GM23338 (cell line): ENCODE measurements at regions not wholly inside any gene's neighbourhood (a gene's known extent, or its start where the extent isn't known, plus 50 kb on each side); places are given as distances from the start of the nearest gene placed in this dataset.

Source experiments
- ATAC-seq: fragments of 200-7000 bp; cut with Tn5 transposase; 3 replicates; pipeline ENCODE4 v1.9.1; 2020
- DNase-seq: peaks from one replicate; pipeline ENCODE4 v3.0.0-alpha.2; 2015; ENCODE audit warnings: low spot score
- H2AFZ ChIP-seq: fragments of 200-600 bp; sonication (generic); 2 replicates; pipeline ENCODE4 v1.8.0; 2016; ENCODE audit warnings: antibody characterized with exemption, mild to moderate bottlenecking, moderate library complexity
- H3F3A ChIP-seq: fragments of 200-600 bp; sonication (generic); replicated peaks from 2 replicates; pipeline ENCODE4 v1.8.0; 2017; ENCODE audit warnings: antibody characterized with exemption, mixed run types, low read depth
- H3K27ac ChIP-seq: fragments of 200-600 bp; sonication (generic); 2 replicates; pipeline ENCODE4 v1.6.1; 2016; ENCODE audit warnings: low read depth
- H3K27me3 ChIP-seq: fragments of 200-600 bp; sonication (generic); 2 replicates; pipeline ENCODE4 v1.8.0; 2016; ENCODE audit warnings: mild to moderate bottlenecking, mixed run types, moderate library complexity; ENCODE audit not compliant: insufficient read depth
- H3K36me3 ChIP-seq: fragments of 200-600 bp; sonication (generic); 2 replicates; pipeline ENCODE4 v1.8.0; 2016; ENCODE audit warnings: mild to moderate bottlenecking; ENCODE audit not compliant: insufficient read depth
- H3K4me1 ChIP-seq: fragments of 200-600 bp; sonication (generic); 2 replicates; pipeline ENCODE4 v1.8.0; 2016; ENCODE audit warnings: mild to moderate bottlenecking, moderate library complexity; ENCODE audit not compliant: insufficient read depth
- H3K4me2 ChIP-seq: fragments of 200-600 bp; sonication (generic); 2 replicates; pipeline ENCODE4 v1.7.1; 2017; ENCODE audit warnings: mixed run types
- H3K4me3 ChIP-seq: fragments of 200-600 bp; sonication (generic); 2 replicates; pipeline ENCODE4 v1.6.1; 2016; ENCODE audit warnings: mixed run types
- H3K79me2 ChIP-seq: fragments of 200-600 bp; sonication (generic); replicated peaks from 2 replicates; pipeline ENCODE4 v1.8.0; 2017; ENCODE audit warnings: mild to moderate bottlenecking; ENCODE audit not compliant: insufficient read depth
- H3K9me2 ChIP-seq: fragments of 200-600 bp; sonication (generic); 2 replicates; pipeline ENCODE4 v1.8.0; 2017; ENCODE audit not compliant: insufficient read depth
- H4K20me1 ChIP-seq: fragments of 200-600 bp; sonication (generic); replicated peaks from 2 replicates; pipeline ENCODE4 v1.8.0; 2017; ENCODE audit warnings: mild to moderate bottlenecking; ENCODE audit not compliant: insufficient read depth
- H3K27ac Mint-ChIP-seq: 2 replicates; pipeline ENCODE4 v1.8.0; 2020; ENCODE audit warnings: inconsistent platforms, mild to moderate bottlenecking, moderate library complexity, mixed read lengths
- H3K27me3 Mint-ChIP-seq: 3 replicates; pipeline ENCODE4 v1.8.0; 2022; ENCODE audit warnings: low read depth, mild to moderate bottlenecking, moderate library complexity, mixed read lengths, inconsistent platforms; ENCODE audit not compliant: insufficient read depth, poor library complexity
- H3K36me3 Mint-ChIP-seq: 3 replicates; pipeline ENCODE4 v1.8.0; 2021; ENCODE audit warnings: low read depth, mild to moderate bottlenecking, inconsistent platforms, moderate library complexity, mixed read lengths
- H3K4me1 Mint-ChIP-seq: 3 replicates; pipeline ENCODE4 v1.8.0; 2020; ENCODE audit warnings: mild to moderate bottlenecking, inconsistent platforms, mixed read lengths
- H3K4me3 Mint-ChIP-seq: 3 replicates; pipeline ENCODE4 v1.8.0; 2021; ENCODE audit warnings: moderate library complexity, mild to moderate bottlenecking, inconsistent platforms, mixed read lengths
- H3K9me3 Mint-ChIP-seq: 3 replicates; pipeline ENCODE4 v1.8.0; 2020; ENCODE audit warnings: moderate library complexity, mild to moderate bottlenecking, inconsistent platforms, mixed read lengths
- CREB1 ChIP-seq: fragments of 250-450 bp; sonication (Bioruptor Pico); IDR thresholded peaks from 2 replicates; pipeline ENCODE4 v1.5.0; 2020; ENCODE audit warnings: low read depth, mild to moderate bottlenecking, moderate library complexity
- EZH2 ChIP-seq: fragments of 200-600 bp; sonication (generic); IDR thresholded peaks from one replicate; pipeline ENCODE4 v1.8.0; 2017; ENCODE audit warnings: antibody characterized with exemption, mild to moderate bottlenecking, low read depth; ENCODE audit not compliant: unreplicated experiment
- EZH2phosphoT487 ChIP-seq: fragments of 200-600 bp; sonication (generic); IDR thresholded peaks from one replicate; pipeline ENCODE4 v1.8.1; 2018; ENCODE audit warnings: antibody characterized with exemption; ENCODE audit not compliant: unreplicated experiment
- JUNB ChIP-seq: IDR thresholded peaks from one replicate; pipeline ENCODE4 v1.6.1; 2016; ENCODE audit warnings: antibody characterized with exemption; ENCODE audit not compliant: unreplicated experiment
- NANOG ChIP-seq: IDR thresholded peaks from 2 replicates; pipeline ENCODE4 v1.6.1; 2016; ENCODE audit warnings: antibody characterized with exemption, borderline replicate concordance
- POLR2AphosphoS5 ChIP-seq: IDR thresholded peaks from 2 replicates; pipeline ENCODE4 v1.6.1; 2016; ENCODE audit warnings: antibody characterized with exemption, low read depth
- STAT1 ChIP-seq: IDR thresholded peaks from one replicate; pipeline ENCODE4 v1.6.1; 2016; ENCODE audit warnings: antibody characterized with exemption; ENCODE audit not compliant: unreplicated experiment
- ZNF114 ChIP-seq: fragments of 250-450 bp; sonication (Bioruptor Pico); IDR thresholded peaks from 2 replicates; pipeline ENCODE4 v1.5.0; 2020; ENCODE audit warnings: mild to moderate bottlenecking, moderate library complexity
- ZNF331 ChIP-seq: fragments of 250-450 bp; sonication (Bioruptor Pico); IDR thresholded peaks from 2 replicates; pipeline ENCODE4 v1.5.0; 2020; ENCODE audit warnings: low read depth, mild to moderate bottlenecking, moderate library complexity
- TF ChIP-seq, protein P1 (sequence below): IDR thresholded peaks from one replicate; pipeline ENCODE4 v1.6.1; 2018; ENCODE audit warnings: antibody characterized with exemption; ENCODE audit not compliant: unreplicated experiment
- TF ChIP-seq, protein P2 (sequence below), 2 experiments: fragments of 200-600 bp in 1 of 2; sonication (generic) in 1 of 2; conservative IDR thresholded peaks; 2 replicates each; pipeline versions ENCODE4 v1.5.1 to v1.6.1; 2016 to 2017; ENCODE audit warnings: antibody characterized with exemption in 2 of 2, low read depth in 2 of 2, mild to moderate bottlenecking in 2 of 2, moderate library complexity in 1 of 2
- TF ChIP-seq, protein P3 (sequence below): fragments of 250-450 bp; sonication (Bioruptor Pico); IDR thresholded peaks from 2 replicates; pipeline ENCODE4 v1.5.0; 2020; ENCODE audit warnings: mild to moderate bottlenecking, moderate library complexity
- TF ChIP-seq, protein P4 (sequence below): IDR thresholded peaks from 2 replicates; pipeline ENCODE4 v1.6.1; 2016; ENCODE audit warnings: antibody characterized with exemption

DNA sequence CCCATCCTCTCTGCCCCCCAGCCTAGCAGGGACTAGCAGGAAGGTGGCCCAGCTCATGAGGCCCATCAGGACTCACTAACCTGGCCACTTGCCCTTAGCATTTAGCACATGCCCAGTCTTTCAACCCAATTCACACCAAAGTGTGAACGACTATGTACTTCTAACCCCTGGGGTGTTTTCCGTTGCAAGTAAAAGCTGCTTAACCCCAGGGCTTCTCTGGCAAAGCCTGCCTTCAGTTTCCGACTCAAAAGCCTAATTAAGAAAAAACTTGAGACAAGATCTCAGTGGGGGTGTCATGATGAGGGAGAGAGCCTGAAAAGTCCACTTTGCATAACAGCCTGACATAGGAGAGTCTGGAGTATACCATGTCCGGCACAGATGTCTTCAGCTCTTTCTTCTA, 347.8 kb downstream of the MN1 start:
- no peaks in the 10 kb centered on the region for H3K36me3 Mint-ChIP-seq
- H3K9me3 Mint-ChIP-seq, result no peaks in the 10 kb centered on the region
- no peak for ATAC-seq
- TF ChIP-seq NANOG, result no peak
- TF ChIP-seq POLR2AphosphoS5, result no peak
- TF ChIP-seq, protein P1, sequence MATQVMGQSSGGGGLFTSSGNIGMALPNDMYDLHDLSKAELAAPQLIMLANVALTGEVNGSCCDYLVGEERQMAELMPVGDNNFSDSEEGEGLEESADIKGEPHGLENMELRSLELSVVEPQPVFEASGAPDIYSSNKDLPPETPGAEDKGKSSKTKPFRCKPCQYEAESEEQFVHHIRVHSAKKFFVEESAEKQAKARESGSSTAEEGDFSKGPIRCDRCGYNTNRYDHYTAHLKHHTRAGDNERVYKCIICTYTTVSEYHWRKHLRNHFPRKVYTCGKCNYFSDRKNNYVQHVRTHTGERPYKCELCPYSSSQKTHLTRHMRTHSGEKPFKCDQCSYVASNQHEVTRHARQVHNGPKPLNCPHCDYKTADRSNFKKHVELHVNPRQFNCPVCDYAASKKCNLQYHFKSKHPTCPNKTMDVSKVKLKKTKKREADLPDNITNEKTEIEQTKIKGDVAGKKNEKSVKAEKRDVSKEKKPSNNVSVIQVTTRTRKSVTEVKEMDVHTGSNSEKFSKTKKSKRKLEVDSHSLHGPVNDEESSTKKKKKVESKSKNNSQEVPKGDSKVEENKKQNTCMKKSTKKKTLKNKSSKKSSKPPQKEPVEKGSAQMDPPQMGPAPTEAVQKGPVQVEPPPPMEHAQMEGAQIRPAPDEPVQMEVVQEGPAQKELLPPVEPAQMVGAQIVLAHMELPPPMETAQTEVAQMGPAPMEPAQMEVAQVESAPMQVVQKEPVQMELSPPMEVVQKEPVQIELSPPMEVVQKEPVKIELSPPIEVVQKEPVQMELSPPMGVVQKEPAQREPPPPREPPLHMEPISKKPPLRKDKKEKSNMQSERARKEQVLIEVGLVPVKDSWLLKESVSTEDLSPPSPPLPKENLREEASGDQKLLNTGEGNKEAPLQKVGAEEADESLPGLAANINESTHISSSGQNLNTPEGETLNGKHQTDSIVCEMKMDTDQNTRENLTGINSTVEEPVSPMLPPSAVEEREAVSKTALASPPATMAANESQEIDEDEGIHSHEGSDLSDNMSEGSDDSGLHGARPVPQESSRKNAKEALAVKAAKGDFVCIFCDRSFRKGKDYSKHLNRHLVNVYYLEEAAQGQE, result no peak
- no peak for TF ChIP-seq ZNF114 (CRISPR knock-in tag)
- no peak for TF ChIP-seq JUNB
- no peak for TF ChIP-seq EZH2phosphoT487
- TF ChIP-seq, protein P2, sequence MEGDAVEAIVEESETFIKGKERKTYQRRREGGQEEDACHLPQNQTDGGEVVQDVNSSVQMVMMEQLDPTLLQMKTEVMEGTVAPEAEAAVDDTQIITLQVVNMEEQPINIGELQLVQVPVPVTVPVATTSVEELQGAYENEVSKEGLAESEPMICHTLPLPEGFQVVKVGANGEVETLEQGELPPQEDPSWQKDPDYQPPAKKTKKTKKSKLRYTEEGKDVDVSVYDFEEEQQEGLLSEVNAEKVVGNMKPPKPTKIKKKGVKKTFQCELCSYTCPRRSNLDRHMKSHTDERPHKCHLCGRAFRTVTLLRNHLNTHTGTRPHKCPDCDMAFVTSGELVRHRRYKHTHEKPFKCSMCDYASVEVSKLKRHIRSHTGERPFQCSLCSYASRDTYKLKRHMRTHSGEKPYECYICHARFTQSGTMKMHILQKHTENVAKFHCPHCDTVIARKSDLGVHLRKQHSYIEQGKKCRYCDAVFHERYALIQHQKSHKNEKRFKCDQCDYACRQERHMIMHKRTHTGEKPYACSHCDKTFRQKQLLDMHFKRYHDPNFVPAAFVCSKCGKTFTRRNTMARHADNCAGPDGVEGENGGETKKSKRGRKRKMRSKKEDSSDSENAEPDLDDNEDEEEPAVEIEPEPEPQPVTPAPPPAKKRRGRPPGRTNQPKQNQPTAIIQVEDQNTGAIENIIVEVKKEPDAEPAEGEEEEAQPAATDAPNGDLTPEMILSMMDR (conservative IDR thresholded peaks at IDR 0.05; ENCODE audit: low read depth in 2 of 2), result no peak
- no peak for TF ChIP-seq ZNF331 (CRISPR knock-in tag)
- no peak for TF ChIP-seq CREB1 (CRISPR knock-in tag)
- TF ChIP-seq, protein P3, sequence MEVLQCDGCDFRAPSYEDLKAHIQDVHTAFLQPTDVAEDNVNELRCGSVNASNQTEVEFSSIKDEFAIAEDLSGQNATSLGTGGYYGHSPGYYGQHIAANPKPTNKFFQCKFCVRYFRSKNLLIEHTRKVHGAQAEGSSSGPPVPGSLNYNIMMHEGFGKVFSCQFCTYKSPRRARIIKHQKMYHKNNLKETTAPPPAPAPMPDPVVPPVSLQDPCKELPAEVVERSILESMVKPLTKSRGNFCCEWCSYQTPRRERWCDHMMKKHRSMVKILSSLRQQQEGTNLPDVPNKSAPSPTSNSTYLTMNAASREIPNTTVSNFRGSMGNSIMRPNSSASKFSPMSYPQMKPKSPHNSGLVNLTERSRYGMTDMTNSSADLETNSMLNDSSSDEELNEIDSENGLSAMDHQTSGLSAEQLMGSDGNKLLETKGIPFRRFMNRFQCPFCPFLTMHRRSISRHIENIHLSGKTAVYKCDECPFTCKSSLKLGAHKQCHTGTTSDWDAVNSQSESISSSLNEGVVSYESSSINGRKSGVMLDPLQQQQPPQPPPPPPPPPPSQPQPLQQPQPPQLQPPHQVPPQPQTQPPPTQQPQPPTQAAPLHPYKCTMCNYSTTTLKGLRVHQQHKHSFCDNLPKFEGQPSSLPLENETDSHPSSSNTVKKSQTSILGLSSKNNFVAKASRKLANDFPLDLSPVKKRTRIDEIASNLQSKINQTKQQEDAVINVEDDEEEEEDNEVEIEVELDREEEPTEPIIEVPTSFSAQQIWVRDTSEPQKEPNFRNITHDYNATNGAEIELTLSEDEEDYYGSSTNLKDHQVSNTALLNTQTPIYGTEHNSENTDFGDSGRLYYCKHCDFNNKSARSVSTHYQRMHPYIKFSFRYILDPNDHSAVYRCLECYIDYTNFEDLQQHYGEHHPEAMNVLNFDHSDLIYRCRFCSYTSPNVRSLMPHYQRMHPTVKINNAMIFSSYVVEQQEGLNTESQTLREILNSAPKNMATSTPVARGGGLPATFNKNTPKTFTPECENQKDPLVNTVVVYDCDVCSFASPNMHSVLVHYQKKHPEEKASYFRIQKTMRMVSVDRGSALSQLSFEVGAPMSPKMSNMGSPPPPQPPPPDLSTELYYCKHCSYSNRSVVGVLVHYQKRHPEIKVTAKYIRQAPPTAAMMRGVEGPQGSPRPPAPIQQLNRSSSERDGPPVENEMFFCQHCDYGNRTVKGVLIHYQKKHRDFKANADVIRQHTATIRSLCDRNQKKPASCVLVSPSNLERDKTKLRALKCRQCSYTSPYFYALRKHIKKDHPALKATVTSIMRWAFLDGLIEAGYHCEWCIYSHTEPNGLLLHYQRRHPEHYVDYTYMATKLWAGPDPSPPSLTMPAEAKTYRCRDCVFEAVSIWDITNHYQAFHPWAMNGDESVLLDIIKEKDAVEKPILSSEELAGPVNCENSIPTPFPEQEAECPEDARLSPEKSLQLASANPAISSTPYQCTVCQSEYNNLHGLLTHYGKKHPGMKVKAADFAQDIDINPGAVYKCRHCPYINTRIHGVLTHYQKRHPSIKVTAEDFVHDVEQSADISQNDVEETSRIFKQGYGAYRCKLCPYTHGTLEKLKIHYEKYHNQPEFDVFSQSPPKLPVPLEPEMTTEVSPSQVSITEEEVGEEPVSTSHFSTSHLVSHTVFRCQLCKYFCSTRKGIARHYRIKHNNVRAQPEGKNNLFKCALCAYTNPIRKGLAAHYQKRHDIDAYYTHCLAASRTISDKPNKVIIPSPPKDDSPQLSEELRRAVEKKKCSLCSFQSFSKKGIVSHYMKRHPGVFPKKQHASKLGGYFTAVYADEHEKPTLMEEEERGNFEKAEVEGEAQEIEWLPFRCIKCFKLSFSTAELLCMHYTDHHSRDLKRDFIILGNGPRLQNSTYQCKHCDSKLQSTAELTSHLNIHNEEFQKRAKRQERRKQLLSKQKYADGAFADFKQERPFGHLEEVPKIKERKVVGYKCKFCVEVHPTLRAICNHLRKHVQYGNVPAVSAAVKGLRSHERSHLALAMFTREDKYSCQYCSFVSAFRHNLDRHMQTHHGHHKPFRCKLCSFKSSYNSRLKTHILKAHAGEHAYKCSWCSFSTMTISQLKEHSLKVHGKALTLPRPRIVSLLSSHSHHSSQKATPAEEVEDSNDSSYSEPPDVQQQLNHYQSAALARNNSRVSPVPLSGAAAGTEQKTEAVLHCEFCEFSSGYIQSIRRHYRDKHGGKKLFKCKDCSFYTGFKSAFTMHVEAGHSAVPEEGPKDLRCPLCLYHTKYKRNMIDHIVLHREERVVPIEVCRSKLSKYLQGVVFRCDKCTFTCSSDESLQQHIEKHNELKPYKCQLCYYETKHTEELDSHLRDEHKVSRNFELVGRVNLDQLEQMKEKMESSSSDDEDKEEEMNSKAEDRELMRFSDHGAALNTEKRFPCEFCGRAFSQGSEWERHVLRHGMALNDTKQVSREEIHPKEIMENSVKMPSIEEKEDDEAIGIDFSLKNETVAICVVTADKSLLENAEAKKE, result no peak
- TF ChIP-seq, protein P4, sequence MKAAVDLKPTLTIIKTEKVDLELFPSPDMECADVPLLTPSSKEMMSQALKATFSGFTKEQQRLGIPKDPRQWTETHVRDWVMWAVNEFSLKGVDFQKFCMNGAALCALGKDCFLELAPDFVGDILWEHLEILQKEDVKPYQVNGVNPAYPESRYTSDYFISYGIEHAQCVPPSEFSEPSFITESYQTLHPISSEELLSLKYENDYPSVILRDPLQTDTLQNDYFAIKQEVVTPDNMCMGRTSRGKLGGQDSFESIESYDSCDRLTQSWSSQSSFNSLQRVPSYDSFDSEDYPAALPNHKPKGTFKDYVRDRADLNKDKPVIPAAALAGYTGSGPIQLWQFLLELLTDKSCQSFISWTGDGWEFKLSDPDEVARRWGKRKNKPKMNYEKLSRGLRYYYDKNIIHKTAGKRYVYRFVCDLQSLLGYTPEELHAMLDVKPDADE, result no peak
- no peak for TF ChIP-seq EZH2
- no peak for TF ChIP-seq STAT1
- H3K27me3 Mint-ChIP-seq, result peaks cover 12% of the 10 kb centered on the region
- Histone ChIP-seq H3K4me1 (peaks cover 5% of the 10 kb centered on the region), H3K9me2 (peaks cover 10% of the 10 kb centered on the region), H3K4me2 (no peak overlapping the region), H3F3A (no peaks in the 10 kb centered on the region), H4K20me1 (no peaks in the 10 kb centered on the region), H3K27ac (no peak overlapping the region), H2AFZ (no peak overlapping the region), H3K27me3 (no peaks in the 10 kb centered on the region), H3K36me3 (no peaks in the 10 kb centered on the region), H3K4me3 (no peak overlapping the region), H3K79me2 (no peaks in the 10 kb centered on the region)
- H3K27ac Mint-ChIP-seq, result no peak overlapping the region
- H3K4me1 Mint-ChIP-seq, result peaks cover 20% of the 10 kb centered on the region
- no peak for DNase-seq
- H3K4me3 Mint-ChIP-seq, result no peak overlapping the region
